Erythroblast (primary cell): ENCODE measurements at regions not wholly inside any gene's neighbourhood (a gene's known extent, or its start where the extent isn't known, plus 50 kb on each side); places are given as distances from the start of the nearest gene placed in this dataset.

ENCODE experiments used
- GATA1 ChIP-seq: IDR thresholded peaks from 2 replicates; pipeline ENCODE4 v1.6.1; 2011; ENCODE audit warnings: low read depth, mild to moderate bottlenecking, control low read depth, low read length, moderate library complexity
- POLR2A ChIP-seq: IDR thresholded peaks from 2 replicates; pipeline ENCODE4 v1.6.1; 2011; ENCODE audit warnings: mild to moderate bottlenecking, low read length

GRCh38 chr12:107309020-107309419 lies 215.7 kb upstream of the CRY1 start:
- no peak for TF ChIP-seq POLR2A
- no peak for TF ChIP-seq GATA1
